HG03108 (cell line): ENCODE measurements at regions not wholly inside any gene's neighbourhood (a gene's known extent, or its start where the extent isn't known, plus 50 kb on each side); places are given as distances from the start of the nearest gene placed in this dataset.
"Not testable (repeated sequence)": the region's sequence is repeated elsewhere in the genome, so short reads cannot be mapped to it uniquely, and the experiment has no call there.

Experiments
- ATAC-seq: cut with Tn5 transposase; IDR thresholded peaks from one replicate; pipeline ENCODE4 v1.9.1; 2021; ENCODE audit warnings: moderate library complexity; ENCODE audit not compliant: unreplicated experiment

DNA sequence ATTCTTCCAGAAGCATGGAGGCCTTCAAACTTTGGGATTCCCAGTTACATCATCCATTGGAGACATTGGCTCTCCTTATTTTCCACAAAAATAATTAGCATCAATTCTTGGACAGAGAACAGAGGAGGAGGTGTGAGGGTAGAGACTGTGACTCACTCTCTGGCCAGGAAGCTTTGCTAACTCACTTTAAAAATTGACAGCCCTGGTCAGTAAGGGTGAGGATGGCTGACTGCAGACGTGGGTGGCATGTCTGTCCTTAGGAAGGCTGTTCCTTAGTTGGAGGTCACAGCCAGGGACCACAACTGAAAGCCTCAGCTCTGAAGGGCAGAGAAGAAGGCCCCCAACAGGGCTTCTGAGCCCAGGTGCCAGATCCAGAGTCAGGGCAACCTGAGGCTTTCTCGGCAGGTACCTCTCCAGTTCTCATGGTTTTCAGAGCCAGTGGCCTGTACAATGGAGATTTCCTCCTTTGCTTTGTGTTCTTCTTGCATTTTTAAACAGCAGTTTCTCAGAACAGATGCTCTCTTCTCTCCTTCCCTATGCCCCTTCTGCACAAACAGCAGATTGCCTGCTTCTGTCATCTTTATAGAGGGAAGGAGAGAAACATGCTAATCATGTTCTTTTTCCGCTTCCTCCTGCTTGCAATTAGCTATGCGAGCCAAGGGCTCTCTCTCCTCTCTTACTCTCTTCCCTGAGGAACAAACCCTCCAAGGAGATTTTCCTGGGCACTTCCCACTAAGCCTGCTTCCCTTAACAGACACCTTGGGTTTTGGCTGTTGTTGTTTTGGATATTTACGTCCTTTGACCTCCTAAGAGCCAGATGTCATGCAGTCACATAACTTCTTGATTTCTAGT, 92.5 kb upstream of the ZNF366 start:
- ATAC-seq, result no peak

- no peak for ATAC-seq
These were observed 91.8 kb upstream of the ZNF366 start for GRCh38 chr5:72599065-72599433.

DNA sequence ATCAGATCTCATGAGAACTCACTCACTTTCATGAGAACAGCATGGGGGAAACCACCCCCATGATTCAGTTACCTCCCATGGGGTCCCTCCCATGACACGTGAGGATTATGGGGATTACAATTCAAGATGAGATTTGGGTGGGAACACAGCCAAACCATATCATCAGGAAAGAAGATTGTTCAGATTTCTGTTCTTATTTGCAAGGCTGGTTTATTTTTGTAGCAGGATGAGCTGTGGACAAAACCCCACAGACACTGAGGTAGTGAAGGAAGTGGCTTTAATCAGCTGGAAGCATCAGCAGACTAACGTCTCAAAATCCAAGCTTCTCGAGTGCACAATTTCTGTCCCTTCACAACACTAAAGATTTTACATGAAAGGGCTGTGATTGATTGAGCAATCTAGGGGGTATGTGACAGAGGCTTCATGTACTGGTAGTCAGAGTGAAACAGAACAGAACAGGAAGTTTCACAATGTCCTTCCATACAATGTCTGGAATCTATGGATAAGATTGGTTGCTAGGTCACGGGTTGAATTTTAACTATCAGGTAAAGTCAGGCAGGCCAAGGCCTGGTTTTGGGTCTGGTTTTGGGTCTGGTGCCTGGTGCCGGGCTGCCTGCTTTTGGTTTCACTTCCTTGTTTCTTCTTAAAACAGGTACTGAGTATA, 91.3 kb upstream of the ZNF366 start:
- ATAC-seq, result no peak

DNA sequence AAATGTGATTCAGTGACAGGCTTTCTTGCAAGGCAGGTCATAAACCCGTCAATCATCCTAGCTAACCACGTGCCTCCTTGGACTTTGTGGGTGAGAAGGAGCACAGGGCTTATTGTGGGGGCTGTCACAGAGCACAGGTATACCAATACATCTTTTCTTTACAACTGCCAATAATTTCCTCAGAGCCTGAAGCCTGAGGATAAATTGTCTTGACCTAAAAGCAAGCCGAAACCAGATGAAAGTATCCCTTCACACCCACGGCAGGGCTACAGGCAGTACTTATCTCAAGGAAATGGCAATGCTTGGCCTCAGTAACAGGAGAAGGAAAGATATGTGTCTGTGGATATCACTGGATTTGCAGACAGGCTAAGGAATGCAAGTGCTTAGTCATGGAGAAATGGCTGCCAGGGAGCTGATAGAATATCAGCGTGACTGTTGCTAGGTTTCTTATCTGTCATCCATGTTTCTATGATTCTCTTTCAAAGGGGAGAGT, 90.3 kb upstream of the ZNF366 start:
- no peak for ATAC-seq

GRCh38 chr5:72596956-72597355, 89.7 kb upstream of the ZNF366 start:
- no peak for ATAC-seq

DNA sequence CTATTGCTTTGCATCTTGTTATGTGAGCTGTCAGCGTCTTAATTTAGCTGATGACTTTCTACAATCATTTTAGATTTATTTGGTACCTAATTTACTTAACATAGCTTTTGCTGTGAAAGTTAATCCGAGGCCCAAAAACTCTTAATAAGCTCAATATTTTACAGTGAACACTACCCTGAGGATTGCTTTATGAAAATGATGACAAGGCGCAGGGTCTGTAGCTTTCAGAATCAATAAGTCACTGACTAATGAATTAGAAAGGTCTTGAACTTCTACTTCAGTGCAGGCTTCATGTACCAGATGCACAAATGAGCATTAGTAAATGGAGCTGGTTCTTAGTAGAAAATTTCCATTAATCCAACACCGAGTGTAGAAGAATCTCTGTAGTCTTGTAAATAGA, 81.4 kb upstream of the ZNF366 start:
- ATAC-seq, result no peak

- no peak for ATAC-seq
These were observed 80.6 kb upstream of the ZNF366 start for GRCh38 chr5:72587661-72588308.

GRCh38 chr5:72586788-72587530, 79.7 kb upstream of the ZNF366 start:
- ATAC-seq, result no peak

DNA sequence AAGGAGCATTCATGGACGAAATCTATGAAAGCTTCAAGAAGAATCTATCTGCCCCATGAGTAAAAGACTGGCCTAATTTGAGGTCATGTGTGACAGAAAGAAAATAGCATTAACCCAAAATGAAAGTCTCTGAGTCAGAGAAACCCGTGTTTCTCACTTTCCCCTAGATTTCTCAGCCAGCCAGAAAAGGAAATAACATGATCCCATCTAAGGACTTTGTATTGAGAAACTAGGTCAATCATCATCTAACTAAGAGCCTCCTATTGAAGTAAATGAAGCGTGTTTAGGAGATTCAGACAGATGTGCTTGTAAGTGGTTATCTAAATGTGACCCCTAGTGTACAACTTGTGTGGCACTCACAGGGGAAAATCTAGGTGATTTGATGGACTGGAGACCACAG, 77.3 kb upstream of the ZNF366 start:
- peak; percentile 74 for ATAC-seq

DNA sequence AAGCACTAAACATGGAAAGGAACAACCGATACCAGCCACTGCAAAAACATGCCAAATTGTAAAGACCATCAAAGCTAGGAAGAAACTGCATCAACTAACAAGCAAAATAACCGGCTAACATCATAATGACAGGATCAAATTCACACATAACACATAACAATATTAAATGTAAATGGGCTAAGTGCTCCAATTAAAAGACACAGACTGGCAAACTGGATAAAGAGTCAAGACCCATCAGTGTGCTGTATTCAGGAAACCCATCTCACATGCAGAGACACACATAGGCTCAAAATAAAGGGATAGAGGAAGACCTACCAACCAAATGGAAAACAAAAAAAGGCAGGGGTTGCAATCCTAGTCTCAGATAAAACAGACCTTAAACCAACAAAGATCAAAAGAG, 72.1 kb upstream of the ZNF366 start:
- ATAC-seq, result not testable (repeated sequence)

DNA sequence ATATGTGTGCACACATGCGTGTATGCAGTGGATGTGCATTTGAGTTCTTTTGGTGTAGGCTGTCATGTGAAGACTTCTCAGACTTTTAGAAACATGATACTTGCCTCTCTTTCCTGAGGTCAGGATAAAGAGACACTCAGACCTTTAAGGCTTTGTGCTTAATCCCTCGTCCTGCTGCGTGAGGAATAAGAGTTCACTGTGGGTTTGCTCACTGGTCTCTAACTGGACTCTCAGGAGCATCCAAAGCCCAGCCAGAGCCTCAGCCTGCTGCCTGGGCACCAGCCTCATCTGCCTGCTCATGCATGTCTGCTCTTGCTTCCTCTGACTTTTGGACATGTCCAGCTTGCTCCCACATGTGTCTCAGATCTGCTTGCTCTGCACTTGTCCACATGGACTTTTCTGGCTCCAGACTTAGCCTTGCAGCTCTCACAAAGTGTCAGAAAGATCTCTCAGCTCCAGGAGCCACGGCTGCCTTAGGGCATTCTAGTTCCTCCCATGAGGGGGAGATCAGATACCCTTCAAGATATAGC, 65.1 kb upstream of the ZNF366 start:
- ATAC-seq, result no peak

DNA sequence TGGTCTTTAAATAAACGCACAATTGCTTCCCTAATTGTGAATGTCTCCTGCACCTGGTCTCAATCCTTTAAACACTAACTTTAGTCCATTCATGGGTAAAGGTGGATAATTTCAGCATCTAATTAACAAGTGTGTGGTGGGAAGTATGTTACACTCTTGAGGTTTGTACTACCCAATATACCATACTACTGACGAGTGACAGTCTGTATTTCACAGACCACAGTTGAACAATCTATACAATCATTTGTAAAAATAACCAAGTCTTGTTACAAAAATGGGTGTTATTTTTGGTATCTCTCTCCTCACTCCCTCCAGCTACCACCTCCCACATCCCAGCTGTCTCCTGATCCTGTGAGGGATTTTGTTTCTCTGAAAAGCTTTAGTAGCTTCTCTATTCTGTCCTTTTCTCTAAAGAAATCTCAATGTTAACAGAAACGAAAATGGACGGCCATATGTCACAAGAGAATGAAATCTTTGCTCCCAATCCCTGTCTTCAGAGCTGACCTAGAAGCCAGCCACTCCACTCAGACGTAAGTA, 62.3 kb upstream of the ZNF366 start:
- ATAC-seq, result no peak

DNA sequence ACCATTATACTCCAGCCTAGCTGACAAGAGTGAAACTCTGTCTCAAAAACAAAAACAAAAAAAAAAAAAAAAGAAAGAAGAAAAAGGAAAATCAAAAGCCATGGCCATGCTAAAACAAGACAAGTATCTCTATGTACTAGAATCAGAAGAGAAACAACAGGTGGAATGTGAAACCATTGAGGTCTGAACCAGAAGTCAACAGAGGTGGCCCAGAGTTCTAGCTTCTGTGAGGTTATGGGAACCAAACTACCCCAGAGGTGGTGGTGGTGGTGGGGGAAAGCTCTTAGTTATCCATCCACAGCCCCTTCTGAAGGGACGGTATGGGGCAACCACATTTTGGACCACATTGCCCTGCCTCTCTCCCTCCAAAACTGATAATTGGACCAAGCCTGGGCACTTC, 59.5 kb upstream of the ZNF366 start:
- no peak for ATAC-seq

DNA sequence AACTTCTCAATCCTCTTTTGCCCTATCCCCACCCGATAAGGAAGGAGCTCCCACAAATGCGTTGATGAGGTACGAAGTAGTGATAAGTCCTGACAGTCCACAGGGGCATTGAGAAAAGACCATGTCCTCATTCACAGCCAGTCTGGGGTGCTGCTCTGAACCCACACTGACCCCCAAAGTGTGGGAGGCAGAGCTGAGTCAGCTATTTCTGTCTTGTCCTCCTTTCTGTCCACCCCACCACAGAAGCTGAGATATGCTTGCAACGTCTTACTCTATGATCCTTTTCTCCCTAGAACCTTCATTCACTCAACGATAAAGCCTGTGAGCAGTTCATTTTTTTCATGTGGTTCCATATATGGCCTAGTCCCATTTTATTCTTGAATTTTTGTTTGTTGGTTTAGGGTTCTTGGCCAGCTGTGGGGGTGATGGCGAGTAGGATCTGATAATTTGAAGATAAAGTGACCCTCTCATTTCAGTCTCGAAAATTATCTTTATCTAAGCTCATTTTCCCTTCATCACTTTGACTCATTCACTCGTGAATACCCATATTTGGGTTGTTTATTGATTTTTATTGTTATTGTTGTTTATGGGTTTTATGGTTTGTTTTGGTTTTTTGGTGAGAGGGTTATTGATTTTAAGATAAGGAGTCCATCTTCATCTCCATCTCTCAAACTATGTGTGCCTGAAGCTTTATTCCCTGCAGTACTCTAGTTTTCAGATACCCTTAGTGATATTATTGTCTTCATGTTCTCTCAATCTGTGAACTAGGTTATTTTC, 58.5 kb upstream of the ZNF366 start:
- no peak for ATAC-seq

DNA sequence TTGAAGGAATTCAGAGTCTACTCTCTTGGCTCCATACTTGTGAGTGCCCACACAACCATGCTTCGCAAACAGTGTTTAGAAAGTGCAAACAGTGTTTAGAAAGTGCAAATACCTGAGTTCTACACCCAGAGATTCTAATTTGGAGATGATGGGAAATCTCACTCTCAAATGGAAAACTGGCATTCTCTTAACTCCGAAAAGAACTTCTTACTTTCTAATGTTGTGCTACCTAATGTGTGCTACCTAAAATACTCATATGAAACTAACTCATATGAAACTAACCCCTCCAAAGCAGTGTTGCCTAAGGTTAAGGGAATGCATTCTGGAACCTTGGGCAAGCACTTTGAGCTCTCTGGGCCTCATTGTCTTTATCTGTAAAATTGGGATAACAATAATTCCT, 55.5 kb upstream of the ZNF366 start:
- no peak for ATAC-seq

GRCh38 chr5:72561148-72561972, 54.1 kb upstream of the ZNF366 start:
- ATAC-seq, result no peak

- no peak for ATAC-seq
These were observed 52.9 kb upstream of the ZNF366 start for GRCh38 chr5:72559866-72560766.

DNA sequence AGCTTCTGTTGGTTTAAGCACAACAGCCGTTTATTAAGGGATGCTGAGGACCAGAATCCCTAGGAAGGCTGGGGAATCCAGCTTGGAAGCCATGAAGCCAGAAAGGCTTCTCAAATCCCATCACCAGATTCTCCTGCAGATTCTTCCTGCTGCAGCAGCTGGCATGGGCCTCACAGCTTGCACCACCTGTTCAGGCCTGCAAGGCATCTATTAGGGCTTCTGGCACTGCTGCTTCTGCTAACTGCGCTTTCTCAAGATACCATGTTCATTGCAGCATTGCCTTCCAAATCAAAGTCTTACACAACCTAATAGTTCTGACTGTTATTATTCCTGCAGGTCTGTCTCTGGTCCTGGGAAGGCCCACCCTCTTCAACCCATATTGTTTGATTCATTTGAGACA, 51.2 kb upstream of the ZNF366 start:
- no peak for ATAC-seq
